GM21723 (cell line): ENCODE measurements at regions not wholly inside any gene's neighbourhood (a gene's known extent, or its start where the extent isn't known, plus 50 kb on each side); places are given as distances from the start of the nearest gene placed in this dataset.
"Not testable (repeated sequence)": the region's sequence is repeated elsewhere in the genome, so short reads cannot be mapped to it uniquely, and the experiment has no call there.

ENCODE experiments used
- ATAC-seq: cut with Tn5 transposase; IDR thresholded peaks from one replicate; pipeline ENCODE4 v1.9.1; 2021; ENCODE audit warnings: mild to moderate bottlenecking, moderate library complexity; ENCODE audit not compliant: unreplicated experiment

DNA sequence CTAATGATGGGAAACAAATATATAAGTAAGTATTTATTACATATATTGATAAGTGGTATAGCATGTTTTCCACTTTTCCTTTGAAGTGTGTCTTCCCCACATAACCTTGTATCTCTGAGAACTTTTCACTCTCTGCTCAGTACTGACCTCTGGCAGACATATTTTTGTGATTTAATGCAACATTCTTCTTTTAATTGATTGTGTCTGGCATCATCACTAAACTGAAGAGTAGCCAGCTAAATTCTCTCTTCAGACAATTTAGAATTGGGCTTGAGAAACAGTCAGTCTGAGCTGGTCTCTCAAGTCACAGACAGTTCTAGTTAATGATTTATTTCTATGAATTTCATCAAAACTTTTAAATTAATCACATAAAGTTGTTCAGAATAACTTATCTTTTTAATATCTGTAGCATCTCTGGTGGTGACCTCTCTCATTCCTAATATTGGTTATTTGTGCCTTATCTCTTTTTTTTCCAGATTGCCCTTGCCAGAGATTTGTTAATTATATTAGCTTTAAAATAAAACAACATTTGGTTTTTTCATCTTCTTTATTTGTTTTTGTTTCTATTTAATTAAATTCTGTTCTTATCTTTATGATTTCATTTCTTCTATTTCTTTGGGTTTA, 230.0 kb upstream of the VLDLR start:
- ATAC-seq, result not testable (repeated sequence)

DNA sequence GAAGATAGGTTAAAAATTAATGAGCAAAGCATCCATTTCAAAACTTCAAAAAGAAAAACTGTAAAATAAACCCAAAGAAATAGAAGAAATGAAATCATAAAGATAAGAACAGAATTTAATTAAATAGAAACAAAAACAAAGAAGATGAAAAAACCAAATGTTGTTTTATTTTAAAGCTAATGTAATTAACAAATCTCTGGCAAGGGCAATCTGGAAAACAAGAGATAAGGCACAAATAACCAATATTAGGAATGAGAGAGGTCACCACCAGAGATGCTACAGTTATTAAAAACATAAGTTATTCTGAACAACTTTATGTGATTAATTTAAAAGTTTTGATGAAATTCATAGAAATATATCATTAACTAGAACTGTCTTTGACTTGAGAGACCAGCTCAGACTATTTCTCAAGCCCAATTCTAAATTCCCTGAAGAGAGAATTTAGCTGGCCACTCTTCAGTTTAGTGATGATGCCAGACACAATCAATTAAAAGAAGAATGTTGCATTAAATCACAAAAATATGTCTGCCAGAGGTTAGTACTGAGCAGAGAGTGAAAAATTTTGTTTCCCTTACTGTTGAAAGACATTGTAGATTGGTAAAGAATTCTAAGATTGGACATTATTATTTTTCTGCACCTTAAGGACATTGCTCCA, 227.4 kb upstream of the VLDLR start:
- not testable (repeated sequence) for ATAC-seq

DNA sequence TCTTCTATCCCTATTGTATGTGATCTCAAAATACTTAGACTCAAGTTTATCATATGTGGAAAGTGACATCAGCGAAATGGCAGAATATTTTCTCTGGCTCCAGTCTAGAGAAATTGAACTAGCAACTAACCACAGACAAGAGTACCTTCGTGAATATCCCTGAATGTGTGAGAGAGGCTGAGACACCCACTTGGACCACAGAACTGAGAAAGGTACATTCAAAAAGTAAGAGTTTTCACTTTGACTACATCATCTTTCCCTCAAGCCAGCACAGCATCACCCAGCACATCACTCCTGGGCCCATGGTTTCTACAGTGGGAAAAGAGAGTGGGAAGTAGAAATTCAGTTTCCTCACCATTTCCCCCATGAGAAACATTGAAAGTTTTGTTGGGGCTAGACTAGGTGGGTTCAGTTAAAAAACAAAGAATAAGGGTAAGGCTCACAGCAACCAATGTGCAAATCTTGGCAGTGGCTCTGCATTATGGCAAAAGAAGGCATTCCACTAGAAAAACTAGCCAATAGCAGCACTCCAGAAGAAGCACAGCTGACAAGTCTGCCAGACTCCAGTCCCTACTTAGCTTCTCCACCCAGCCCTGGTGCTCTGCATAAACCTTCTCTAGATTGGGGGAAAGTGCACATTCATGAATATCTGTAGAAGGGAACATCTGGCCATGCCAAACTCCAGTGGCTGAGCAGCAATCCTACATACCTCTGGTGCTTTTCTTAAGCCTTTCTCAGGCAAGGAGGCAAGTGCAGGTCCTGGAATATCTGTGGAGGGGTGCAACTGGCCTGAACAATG, 225.6 kb upstream of the VLDLR start:
- ATAC-seq, result no peak

DNA sequence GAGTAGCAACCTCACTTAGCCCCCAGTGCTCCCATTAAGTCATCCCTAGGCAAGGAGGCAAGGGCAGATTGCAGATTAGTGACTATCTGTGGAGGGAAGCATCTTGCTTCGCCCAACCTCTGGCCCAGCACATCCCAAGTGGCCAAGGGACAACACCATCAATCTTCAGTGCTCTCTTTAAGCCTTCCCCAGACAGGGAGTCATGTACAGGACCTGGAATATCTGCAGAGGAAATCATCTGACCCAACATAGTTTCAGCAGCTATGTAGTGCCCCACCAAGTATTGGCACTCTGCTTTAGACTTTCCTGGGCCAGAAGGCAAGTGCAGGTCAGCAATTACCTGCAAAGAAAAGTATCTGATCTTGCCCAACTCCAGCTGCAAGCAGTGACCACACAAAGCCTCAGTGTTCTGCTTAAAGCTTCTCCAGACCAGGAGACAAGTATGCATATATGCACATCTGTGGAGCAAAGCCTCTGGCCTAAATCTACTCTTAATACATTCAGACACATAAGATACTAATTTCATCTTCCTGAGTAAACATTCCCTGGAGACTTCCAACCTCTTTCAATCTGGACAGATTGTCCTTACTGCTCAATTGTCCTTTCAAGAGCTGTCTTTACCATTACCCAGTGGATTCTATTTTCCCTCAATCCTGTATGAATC, 224.8 kb upstream of the VLDLR start:
- ATAC-seq, result no peak

DNA sequence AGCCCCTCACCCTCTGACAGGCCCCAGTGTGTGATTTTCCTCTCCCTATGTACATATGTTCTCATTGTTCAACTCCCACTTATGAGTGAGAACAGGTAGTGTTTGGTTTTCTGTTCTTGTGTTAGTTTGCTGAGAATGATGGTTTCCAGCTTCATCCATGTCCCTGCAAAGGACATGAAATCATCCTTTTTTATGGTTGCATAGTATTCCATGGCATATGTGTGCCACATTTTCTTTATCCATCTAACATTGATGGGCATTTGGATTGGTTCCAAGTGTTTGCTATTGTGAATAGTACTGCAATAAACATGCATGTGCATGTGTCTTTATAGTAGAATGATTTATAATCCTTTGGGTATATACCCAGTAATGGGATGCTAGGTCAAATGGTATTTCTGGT, 223.7 kb upstream of the VLDLR start:
- not testable (repeated sequence) for ATAC-seq

DNA sequence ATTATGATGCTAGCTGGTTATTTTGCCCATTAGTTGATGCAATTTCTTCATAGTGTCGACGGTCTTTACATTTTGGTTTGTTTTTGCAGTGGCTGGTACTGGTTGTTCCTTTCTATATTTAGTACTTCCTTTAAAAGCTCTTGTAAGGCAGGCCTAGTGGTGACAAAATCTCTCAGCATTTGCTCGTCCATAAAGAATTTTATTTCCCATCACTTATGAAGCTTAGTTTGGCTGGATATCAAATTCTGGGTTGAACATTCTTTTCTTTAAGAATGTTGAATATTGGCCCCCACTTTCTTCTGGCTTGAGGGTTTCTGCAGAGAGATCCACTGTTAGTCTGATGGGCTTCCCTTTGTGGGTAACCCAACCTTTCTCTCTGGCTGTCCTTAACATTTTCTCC, 219.8 kb upstream of the VLDLR start:
- ATAC-seq, result not testable (repeated sequence)

DNA sequence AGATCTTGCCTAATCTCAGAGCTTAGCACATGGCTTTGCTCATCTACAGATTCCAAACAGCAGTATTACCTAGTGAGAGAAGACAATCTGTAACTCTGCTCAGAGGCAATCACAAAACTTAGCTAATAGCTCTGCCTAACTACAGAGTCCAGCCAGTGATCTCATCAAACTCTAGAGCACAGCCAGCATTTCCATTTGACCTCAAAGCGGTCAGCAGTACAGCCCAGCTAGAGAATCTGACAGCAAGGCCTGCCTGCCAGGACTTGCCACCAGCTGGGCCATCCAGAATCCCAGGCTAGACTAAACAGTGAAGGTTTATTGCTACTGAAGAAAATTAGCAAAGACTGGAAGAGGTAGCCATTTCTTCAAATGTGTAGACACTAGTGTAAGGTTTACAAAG, 217.9 kb upstream of the VLDLR start:
- ATAC-seq, result no peak

DNA sequence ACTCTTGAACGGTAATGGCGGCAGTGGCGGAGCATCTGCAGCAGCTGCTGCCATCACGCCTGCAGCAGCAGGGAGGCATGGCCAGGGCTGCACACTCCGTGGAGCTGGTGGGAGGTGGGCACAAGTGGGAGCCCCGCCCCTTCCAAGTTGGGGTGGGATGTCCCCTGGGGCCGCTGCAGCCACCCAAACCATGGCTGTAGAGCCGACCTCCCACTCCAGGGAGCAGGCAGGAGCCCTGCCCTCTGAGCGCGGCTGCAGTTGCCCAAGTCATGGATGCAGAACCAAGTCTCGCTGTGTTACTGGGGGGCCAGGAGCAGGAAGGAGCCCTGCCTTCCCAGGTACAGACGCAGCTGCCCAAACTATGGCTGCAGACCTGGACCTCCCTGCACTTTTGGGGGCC, 215.3 kb upstream of the VLDLR start:
- ATAC-seq, result no peak

DNA sequence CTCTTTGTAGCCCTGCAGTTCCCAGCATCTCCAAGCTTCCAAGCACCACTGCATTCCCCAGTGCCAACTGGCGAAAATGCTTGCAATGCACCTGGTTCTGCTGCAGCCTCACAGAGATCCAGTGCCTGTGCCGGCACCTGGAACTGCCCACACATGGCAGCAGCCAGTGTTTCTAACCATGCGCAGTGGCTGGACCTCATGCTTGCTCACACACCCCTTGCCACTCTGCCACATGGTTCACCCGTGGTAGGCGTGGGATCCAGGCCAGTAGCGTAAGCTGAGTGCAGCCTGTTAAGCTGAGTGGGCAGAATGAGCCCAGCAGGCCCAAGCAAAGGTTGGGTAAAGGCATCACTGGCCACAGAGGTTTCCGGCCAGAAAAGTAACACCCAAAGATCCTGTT, 214.1 kb upstream of the VLDLR start:
- ATAC-seq, result no peak

DNA sequence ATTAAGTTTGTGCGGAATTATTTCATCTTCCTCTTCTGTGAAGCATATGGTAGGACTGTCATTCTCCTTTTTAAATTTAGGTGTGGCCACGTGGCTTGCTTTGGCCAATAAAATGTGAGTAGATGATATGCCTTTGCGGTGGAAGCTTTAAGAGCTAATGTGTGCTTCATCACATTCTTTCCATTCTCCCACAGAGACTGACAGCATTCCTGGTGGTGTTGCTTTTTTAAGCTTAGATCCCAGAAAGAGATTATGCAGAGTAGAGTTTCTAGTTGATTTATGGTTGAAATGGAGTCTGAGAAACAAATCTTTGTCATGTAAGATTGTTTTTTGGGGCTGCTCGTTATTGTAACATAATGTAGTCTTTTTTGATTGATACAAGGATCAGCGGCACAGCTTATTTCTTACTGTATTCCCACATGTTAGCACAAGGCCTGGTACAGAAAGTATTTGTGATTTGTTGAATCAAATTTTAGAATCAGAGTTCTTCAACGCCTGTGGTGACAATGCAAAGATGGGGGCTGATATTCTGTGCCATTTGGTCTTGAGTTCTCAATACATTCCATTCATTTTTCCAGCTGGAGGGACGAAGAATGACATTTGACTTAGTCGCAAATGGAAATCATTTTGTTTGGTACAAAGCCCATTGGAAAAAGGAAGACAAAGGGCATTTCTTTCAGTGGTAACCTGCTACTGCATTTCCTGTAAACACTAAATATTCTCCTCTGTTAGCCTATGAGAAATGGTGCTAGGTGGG, 209.9 kb upstream of the VLDLR start:
- ATAC-seq, result no peak

DNA sequence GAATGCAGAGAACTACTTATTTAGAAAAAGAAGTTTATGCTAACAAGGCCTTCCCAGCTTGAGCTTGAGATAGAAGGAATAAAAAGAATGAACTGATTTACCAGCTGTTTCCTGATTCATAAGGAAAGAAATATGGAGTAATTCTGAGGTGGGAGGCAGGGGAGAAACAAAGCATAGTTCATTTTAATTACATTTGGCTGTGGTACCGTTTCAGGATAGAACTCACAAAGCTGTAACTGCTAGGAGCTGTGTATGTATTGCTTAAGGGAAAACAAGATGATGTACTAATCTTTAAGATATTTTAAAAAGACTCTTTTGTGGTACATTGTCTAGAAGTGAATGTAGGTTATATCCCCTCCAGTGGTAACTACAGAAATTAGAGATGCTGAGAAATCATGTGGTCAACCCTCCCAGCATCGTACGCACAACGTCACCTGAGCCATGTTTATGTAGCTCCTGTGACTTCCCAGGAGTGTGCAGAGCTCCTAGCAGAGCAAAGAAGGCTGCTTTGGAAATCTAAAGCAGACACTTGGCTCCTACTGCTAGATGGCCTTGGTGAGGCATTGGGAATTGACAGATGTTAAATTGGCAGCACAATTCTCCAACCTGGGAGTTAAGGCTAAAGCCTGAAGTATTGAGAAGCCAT, 208.3 kb upstream of the VLDLR start:
- no peak for ATAC-seq

DNA sequence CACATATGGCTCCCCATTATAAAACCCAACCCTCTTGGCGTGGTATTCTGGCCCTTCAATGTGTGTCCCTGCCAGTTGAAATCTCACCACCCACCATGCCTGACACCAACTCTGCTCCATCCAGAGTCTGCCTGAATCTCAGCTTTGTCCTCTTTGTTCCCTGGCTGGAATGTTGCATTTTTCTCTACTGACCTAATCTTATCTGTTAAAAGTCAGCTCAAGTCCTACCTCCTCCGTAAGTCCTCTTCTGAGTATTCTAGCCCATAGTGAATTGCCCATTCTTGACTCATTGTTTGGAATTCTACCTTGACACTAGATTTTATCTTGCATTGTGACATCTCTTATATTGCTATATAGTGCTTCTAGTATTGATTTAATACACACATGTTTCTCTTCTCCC, 207.1 kb upstream of the VLDLR start:
- ATAC-seq, result no peak

DNA sequence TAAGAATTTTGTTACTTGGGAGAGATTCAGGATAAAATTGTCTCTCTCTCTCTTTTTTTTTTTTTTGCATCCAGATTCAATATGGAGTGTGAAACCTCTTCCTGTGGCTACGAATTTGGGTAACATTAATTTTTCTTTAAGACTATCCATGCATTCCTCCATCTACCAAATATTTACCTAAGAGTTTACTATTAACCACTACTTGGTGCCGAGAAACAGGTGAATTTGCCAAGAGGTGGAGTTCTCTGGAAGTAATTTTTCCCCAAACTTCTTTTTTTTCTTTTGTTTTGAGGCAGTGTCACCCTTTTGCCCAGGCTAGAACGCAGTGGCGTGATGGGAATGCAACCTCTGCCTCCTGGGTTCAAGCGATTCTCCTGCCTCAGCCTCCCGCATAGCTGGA, 206.3 kb upstream of the VLDLR start:
- ATAC-seq, result no peak

DNA sequence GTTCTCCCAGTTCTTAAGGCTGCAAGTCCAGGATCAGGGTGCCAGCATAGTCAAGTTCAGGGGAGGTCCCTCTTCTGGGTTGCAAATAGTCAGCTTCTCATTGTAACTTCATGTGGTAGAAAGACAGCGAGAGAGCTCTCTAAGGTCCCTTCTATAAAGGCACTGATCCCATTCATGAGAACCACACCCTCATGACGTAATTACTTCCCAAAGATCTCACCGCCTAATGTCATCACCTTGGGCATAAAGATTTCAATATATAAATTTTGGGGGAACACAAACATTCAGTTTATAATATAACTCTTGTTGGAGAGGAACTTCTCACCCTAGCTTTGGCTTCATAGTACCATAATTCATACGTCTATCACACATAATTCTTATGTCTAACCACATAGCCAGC, 203.9 kb upstream of the VLDLR start:
- no peak for ATAC-seq

DNA sequence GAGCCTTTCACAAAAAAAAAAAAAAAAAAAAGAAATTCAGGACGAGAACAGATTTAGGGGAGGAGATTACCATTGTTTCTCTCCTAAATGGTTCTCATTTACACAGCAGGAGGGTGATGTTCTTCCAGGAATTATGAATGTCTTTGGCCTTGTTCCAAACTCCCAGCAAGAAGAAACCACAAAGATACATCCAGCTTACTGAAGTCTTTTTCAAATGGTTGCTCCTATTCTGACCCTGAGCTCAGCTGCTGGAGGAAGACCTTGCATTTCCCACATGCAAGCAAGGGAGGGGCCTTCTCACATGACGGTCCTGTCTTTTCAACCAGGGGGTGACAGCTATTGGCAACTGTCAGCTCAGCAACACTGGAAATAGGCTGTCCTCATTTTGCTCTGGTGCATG, 203.0 kb upstream of the VLDLR start:
- ATAC-seq, result no peak

DNA sequence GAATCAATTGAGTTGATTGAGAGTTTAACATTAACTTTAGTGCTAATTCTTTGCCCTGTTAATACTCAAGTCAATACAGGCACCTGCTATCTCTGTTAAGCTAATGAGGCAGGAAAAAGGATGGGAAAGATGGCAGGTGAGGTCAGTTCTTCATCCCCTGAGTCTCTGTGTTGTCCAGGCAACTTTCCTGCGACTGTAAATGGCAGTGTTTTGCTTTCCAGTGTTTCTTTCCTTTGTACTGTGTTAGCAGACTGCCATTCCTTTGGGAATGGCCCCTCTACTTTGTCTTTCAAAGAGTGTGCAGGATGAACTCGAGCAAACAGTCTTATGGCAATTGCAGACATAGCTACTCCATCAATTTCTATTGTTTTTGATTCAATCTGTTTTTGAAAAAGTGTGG, 202.2 kb upstream of the VLDLR start:
- ATAC-seq, result no peak

DNA sequence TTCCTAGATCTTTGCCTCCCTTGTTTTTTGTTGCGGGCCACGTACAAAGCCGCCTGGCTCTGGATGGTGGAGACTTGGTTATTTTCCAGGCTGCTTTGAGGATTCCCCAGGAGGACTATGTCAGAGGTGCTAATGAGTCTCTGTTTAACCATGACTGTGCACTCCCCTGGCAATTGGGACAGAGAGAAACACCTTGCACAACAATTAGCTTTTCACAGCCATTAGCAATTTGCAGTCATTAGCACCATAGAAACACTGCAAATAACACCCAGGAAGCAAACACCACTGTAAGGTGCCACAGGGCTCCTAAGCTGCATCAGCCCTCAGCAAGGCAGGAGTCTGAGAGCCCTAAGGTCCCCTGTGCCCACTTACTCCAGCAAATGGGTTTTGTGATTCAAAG, 201.0 kb upstream of the VLDLR start:
- ATAC-seq, result no peak

DNA sequence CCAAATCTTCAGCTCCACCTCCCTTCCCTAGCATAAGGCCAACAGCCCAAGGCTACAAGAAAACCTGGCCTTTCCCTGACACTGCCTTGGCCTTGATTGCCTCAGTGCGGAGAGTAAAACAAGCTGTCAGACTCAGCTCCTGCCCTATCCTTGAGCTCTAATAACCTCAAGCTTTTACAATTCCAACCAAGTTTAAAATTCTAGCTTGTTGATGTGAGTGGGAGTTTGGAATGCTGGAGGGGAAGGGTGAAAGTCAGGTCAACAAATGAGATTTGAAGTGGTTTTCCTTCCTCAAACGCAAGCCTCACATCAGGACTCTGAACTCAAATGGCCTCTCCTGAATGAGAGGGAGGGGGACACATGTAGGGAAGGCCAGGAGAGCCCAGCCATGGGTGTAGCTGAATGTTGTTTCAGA, 197.0 kb upstream of the VLDLR start:
- no peak for ATAC-seq

DNA sequence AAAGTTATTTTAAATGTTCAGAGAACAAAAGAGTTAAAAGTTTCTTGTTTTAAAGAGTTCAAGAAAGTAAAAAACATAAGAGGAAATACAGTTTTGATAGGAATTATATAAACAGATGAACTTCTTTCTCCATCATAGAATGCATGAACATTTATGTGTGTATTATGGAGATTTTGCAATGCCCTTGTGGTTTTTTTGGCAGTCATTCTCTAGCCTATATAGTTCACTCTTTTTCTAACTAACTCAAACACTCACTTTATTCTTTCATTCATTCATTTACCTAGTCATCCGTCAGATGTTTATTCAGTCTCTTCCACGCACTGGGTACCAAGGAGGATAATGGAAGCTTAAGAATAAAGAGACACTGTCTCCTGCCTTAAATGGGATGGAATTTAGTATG, 195.9 kb upstream of the VLDLR start:
- no peak for ATAC-seq

DNA sequence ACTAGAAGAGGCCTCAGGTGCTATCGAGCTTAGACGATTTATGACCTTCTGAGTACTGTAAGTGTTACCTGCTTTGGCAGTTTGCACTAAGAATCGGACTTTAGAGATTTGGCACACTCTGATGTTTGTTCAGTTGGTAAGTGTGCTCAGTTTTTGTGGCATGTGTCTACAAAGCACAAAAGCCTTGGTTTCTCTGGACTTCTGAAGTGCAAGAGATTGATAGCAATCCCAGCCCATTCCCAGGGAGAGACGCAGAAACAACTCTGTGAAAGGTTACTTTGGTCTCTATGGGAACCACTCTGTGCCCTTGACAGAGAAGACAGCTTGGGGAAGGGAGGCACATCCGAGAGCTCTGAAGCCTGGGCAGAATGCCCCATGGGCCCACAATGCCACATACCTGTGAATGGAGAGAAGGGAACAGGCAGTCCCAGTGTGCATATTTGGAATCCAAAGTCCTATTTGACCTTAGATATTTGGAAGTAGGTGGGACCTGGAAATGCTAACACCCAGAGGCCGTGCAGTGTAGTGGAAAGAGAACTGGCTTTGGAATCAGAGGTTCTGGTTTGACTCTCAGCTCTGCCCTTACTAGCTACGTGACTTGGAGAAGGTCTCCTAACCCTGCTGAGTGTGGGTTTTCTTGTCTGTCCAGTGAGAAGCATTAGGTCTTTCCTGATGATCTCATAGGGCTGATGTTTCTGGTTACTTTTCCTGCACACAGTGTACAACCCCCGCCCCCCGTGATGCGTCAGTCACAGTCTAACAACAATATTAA, 194.3 kb upstream of the VLDLR start:
- no peak for ATAC-seq
